Astrocyte (in vitro differentiated cells and primary cell): ENCODE measurements at regions not wholly inside any gene's neighbourhood (a gene's known extent, or its start where the extent isn't known, plus 50 kb on each side); places are given as distances from the start of the nearest gene placed in this dataset.

ENCODE experiments used
- DNase-seq: peaks from one replicate; pipeline ENCODE4 v3.0.0-alpha.2; 2010; ENCODE audit warnings: low read depth
- FAIRE-seq: peaks from 2 replicates; lab custom pipeline; 2011; peaks lifted over from hg19 to GRCh38; lab: Jason Lieb, UNC
- H2AFZ ChIP-seq: 2 replicates; pipeline ENCODE4 v1.6.0; 2012; ENCODE audit warnings: low read depth, low read length, inconsistent platforms
- H3K27ac ChIP-seq: 2 replicates; pipeline ENCODE4 v1.5.1; 2011; ENCODE audit warnings: low read depth, low read length, inconsistent platforms
- H3K27me3 ChIP-seq: 2 replicates; pipeline ENCODE4 v1.6.0; 2011; ENCODE audit warnings: low read length, inconsistent platforms; ENCODE audit not compliant: insufficient read depth
- H3K36me3 ChIP-seq: 2 replicates; pipeline ENCODE4 v1.5.1; 2011; ENCODE audit warnings: low read length, inconsistent platforms; ENCODE audit not compliant: insufficient read depth
- H3K4me1 ChIP-seq: 2 replicates; pipeline ENCODE4 v1.5.1; 2011; ENCODE audit warnings: low read length, inconsistent platforms; ENCODE audit not compliant: insufficient read depth
- H3K4me2 ChIP-seq: 2 replicates; pipeline ENCODE4 v1.6.0; 2012; ENCODE audit warnings: low read length, inconsistent platforms
- H3K4me3 ChIP-seq: 2 replicates; pipeline ENCODE4 v1.5.1; 2011; ENCODE audit warnings: low read depth, mild to moderate bottlenecking, low read length, inconsistent platforms; ENCODE audit not compliant: insufficient read depth
- H3K79me2 ChIP-seq: 2 replicates; pipeline ENCODE4 v1.6.0; 2012; ENCODE audit warnings: mild to moderate bottlenecking, low read length, inconsistent platforms; ENCODE audit not compliant: insufficient read depth
- H3K9ac ChIP-seq: 2 replicates; pipeline ENCODE4 v1.6.0; 2012; ENCODE audit warnings: mild to moderate bottlenecking, low read length, inconsistent platforms
- H3K9me3 ChIP-seq: 2 replicates; pipeline ENCODE4 v1.5.1; 2012; ENCODE audit warnings: low read depth, mild to moderate bottlenecking, low read length, inconsistent platforms; ENCODE audit not compliant: insufficient read depth
- H4K20me1 ChIP-seq: 2 replicates; pipeline ENCODE4 v1.6.0; 2012; ENCODE audit warnings: low read length, inconsistent platforms; ENCODE audit not compliant: insufficient read depth
- H3K27ac Mint-ChIP-seq: one replicate; pipeline ENCODE4 v1.8.0; 2021; ENCODE audit warnings: mild to moderate bottlenecking, mixed read lengths; ENCODE audit not compliant: unreplicated experiment
- H3K27me3 Mint-ChIP-seq: one replicate; pipeline ENCODE4 v1.8.0; 2021; ENCODE audit warnings: low read depth, mixed read lengths; ENCODE audit not compliant: unreplicated experiment
- H3K36me3 Mint-ChIP-seq: one replicate; pipeline ENCODE4 v1.8.0; 2021; ENCODE audit warnings: low read depth, mixed read lengths; ENCODE audit not compliant: unreplicated experiment
- H3K4me1 Mint-ChIP-seq: one replicate; pipeline ENCODE4 v1.8.0; 2021; ENCODE audit warnings: low read depth, mixed read lengths; ENCODE audit not compliant: unreplicated experiment
- H3K4me3 Mint-ChIP-seq: one replicate; pipeline ENCODE4 v1.8.0; 2021; ENCODE audit warnings: mild to moderate bottlenecking, moderate library complexity, mixed read lengths; ENCODE audit not compliant: unreplicated experiment
- H3K9me3 Mint-ChIP-seq: one replicate; pipeline ENCODE4 v1.8.0; 2021; ENCODE audit warnings: mild to moderate bottlenecking, mixed read lengths; ENCODE audit not compliant: unreplicated experiment
- CTCF ChIP-seq: IDR thresholded peaks from 2 replicates; pipeline ENCODE4 v1.5.1; 2011; ENCODE audit warnings: low read depth, mild to moderate bottlenecking, inconsistent platforms, low read length, moderate library complexity; ENCODE audit not compliant: insufficient read depth
- EZH2 ChIP-seq: IDR thresholded peaks from 2 replicates; pipeline ENCODE4 v1.6.1; 2012; ENCODE audit warnings: mild to moderate bottlenecking, low read length, inconsistent platforms; ENCODE audit not compliant: insufficient read depth

- Histone ChIP-seq H3K4me2 (no peak overlapping the region), H3K4me1 (no peaks in the 10 kb centered on the region), H3K27ac (no peak overlapping the region), H3K9me3 (no peaks in the 10 kb centered on the region), H3K9ac (no peak overlapping the region), H3K36me3 (no peaks in the 10 kb centered on the region), H3K4me3 (no peak overlapping the region), H3K27me3 (no peaks in the 10 kb centered on the region), H4K20me1 (no peaks in the 10 kb centered on the region), H3K79me2 (no peaks in the 10 kb centered on the region), H2AFZ (no peak overlapping the region)
- no peak for TF ChIP-seq EZH2
- no peak for TF ChIP-seq CTCF
- H3K4me3 Mint-ChIP-seq, result no peak overlapping the region
- no peaks in the 10 kb centered on the region for H3K9me3 Mint-ChIP-seq
- FAIRE-seq (no peak), DNase-seq (no peak)
- H3K27me3 Mint-ChIP-seq, result no peaks in the 10 kb centered on the region
- H3K27ac Mint-ChIP-seq, result no peak overlapping the region
- H3K36me3 Mint-ChIP-seq, result no peaks in the 10 kb centered on the region
- no peaks in the 10 kb centered on the region for H3K4me1 Mint-ChIP-seq
These were observed 451.3 kb upstream of the ZFHX3 start for GRCh38 chr16:73499276-73499675.

- no peak for DNase-seq
- no peak overlapping the region for H2AFZ ChIP-seq
- H3K36me3 Mint-ChIP-seq, result no peaks in the 10 kb centered on the region
These were observed 438.0 kb upstream of the ZFHX3 start for GRCh38 chr16:73485880-73486279.

More at GRCh38 chr16:73485880-73486279, 438.0 kb upstream of the ZFHX3 start:
- Mint-ChIP-seq H3K27ac (no peak overlapping the region), H3K4me1 (no peaks in the 10 kb centered on the region), H3K27me3 (peaks cover 11% of the 10 kb centered on the region), H3K4me3 (no peak overlapping the region), H3K9me3 (peaks cover 2% of the 10 kb centered on the region)
- Histone ChIP-seq H4K20me1 (no peaks in the 10 kb centered on the region), H3K4me3 (no peak overlapping the region), H3K9me3 (no peaks in the 10 kb centered on the region), H3K4me2 (no peak overlapping the region), H3K27ac (no peak overlapping the region), H3K4me1 (peaks cover 3% of the 10 kb centered on the region), H3K27me3 (no peaks in the 10 kb centered on the region), H3K36me3 (no peaks in the 10 kb centered on the region), H3K9ac (no peak overlapping the region), H3K79me2 (no peaks in the 10 kb centered on the region)
- no peak for FAIRE-seq
- TF ChIP-seq CTCF, result no peak
- no peak for TF ChIP-seq EZH2
